ENCODE measurements at regions not wholly inside any gene's neighbourhood (a gene's known extent, or its start where the extent isn't known, plus 50 kb on each side); places are given as distances from the start of the nearest gene placed in this dataset.

DNA sequence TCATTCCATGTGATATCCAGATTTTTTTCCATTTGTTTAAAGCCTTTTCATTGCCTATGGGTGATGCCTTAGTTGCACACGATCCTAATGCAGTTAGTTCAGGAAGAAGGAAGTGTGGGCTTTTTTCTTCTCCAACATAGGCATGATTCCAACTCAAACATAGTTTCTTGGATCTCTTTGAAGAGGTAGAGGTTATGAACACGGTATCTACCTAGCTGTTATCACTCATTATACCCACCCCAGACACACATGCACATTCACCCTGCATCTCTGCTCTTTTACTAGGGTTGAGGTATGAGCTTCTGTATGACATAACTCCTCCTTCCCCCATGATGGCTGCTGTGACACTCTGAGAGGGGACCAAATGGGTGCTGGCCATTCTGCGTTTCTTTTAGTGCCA, 122.1 kb upstream of the ZNF648 start:
- no peak for TF ChIP-seq ZFX (IDR thresholded peaks at IDR 0.05; ENCODE audit: borderline replicate concordance)
- TF ChIP-seq, protein P1, sequence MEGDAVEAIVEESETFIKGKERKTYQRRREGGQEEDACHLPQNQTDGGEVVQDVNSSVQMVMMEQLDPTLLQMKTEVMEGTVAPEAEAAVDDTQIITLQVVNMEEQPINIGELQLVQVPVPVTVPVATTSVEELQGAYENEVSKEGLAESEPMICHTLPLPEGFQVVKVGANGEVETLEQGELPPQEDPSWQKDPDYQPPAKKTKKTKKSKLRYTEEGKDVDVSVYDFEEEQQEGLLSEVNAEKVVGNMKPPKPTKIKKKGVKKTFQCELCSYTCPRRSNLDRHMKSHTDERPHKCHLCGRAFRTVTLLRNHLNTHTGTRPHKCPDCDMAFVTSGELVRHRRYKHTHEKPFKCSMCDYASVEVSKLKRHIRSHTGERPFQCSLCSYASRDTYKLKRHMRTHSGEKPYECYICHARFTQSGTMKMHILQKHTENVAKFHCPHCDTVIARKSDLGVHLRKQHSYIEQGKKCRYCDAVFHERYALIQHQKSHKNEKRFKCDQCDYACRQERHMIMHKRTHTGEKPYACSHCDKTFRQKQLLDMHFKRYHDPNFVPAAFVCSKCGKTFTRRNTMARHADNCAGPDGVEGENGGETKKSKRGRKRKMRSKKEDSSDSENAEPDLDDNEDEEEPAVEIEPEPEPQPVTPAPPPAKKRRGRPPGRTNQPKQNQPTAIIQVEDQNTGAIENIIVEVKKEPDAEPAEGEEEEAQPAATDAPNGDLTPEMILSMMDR (IDR thresholded peaks at IDR 0.05), result no peak
- H3K27ac ChIP-seq, result no peak overlapping the region

DNA sequence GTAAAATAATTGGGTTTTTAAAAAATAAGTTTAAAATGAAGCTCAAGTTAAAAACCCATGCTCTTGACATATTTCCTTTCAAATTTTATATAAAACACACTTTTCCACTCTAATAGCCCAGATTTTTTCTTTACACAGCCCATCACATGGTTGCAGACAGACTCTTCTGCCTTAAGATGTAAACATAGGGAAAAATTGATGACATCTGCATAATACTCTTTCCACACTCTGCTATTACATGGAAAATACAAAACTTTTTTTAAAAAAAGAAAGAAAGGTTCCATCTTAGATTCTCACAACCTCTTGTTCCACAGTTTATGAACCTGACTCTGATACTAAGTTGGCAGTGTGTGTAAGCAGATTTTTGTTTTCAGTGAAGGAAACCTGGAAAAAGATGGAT, 120.8 kb upstream of the ZNF648 start:
- TF ChIP-seq, protein P1 (IDR thresholded peaks at IDR 0.05), result no peak
- no peak for TF ChIP-seq ZFX (IDR thresholded peaks at IDR 0.05; ENCODE audit: borderline replicate concordance)
- H3K27ac ChIP-seq, result no peak overlapping the region

DNA sequence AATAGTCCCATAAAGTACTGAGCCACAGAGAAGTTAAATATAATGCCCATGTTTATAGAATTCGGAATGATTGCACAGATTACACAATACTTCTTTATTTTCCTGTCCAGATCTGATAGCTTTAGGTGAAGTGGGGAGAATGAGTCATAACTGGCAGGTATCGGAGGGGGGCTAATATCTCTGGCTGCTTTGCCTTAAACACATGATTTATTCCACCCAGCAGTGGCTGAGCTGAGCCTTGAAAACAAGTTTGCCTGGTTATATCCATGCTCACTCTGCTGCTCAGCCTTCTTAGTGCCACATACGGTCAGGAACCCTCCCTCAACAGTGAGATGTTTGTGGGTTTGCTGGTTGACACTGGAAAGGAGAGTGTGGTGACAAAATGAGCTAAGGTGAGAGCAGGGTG, 119.7 kb upstream of the ZNF648 start:
- TF ChIP-seq, protein P1 (IDR thresholded peaks at IDR 0.05), result no peak
- TF ChIP-seq ZFX (IDR thresholded peaks at IDR 0.05; ENCODE audit: borderline replicate concordance), result no peak
- no peak overlapping the region for H3K27ac ChIP-seq

DNA sequence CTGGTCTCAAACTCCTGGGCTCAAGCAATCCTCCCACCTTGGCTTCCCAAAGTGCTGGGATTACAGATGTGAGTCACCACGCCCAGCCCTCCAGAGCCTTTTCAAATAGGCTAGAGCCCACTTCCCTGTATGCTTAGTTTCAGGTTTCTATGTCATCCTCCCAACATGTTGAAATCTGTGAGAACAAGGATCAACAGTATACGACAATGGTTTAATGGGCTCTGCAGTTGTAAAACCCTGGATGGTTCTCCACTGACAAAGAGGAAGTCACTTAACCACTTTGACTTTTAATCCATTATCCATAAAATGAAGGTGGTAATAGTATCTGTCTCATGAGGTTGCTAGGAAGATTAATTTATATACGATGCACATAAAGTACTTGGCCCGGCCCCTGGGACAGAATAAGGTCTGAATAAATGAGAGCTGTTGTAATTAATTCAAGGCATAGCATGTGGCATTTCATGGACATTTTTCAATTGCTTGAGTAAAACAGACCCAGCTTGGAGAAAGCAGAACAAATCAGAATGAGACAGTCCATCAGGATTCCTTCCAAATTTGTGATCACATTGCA, 113.9 kb upstream of the ZNF648 start:
- no peak overlapping the region for H3K27ac ChIP-seq
- TF ChIP-seq ZFX (IDR thresholded peaks at IDR 0.05; ENCODE audit: borderline replicate concordance), result no peak
- TF ChIP-seq, protein P1 (IDR thresholded peaks at IDR 0.05), result no peak

DNA sequence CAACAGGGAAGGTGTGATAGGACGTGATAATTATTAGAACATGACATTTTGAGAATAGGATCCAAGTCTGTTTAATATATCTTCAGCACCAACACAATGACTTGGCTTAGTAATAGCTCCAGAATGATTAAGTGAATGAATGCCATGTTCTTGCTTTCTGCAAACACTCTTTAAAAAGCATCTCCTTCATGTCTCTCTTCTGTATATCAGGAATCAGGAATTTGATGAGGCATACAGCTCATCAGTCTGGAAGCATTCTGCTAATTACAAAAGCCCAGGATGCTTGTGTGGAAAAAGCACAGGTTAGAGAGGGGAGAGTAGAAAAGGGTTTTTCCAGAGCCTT, 113.0 kb upstream of the ZNF648 start:
- no peak overlapping the region for H3K27ac ChIP-seq
- TF ChIP-seq, protein P1 (IDR thresholded peaks at IDR 0.05), result no peak
- no peak for TF ChIP-seq ZFX (IDR thresholded peaks at IDR 0.05; ENCODE audit: borderline replicate concordance)

DNA sequence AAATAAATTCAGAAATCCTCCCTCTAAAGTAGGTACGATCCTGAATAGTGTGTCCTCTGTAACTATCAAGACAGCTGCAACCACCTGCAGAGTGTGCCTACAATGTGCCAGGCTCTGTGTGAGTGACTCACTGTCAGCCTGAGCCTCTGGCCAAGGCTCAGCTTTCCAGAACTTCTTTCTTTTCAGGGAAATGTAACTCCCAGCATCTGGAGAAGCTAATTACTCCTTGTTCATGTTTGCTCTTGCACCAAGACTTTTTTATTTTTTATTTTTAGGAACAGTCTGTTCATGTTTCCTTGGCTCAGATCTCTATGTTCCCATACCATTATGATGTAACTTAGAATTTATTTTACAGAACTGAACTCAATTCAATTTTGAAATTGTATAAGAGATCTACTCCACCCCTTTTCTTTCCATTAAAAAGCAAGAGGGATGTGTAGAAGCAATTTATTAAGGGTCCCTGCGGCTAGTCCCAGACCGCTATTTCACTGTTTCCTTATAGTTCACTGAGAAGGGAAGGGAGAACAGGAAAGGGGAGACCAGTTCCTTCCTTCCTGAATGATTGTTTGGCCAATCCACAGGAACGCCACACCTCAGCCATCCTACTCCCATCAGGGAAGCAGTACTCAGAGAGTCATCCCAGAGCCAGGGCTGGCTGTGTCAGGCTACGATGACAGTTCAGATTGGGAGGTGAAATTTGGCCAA, 112.4 kb upstream of the ZNF648 start:
- TF ChIP-seq, protein P1 (IDR thresholded peaks at IDR 0.05), result no peak
- TF ChIP-seq ZFX (IDR thresholded peaks at IDR 0.05; ENCODE audit: borderline replicate concordance), result no peak

DNA sequence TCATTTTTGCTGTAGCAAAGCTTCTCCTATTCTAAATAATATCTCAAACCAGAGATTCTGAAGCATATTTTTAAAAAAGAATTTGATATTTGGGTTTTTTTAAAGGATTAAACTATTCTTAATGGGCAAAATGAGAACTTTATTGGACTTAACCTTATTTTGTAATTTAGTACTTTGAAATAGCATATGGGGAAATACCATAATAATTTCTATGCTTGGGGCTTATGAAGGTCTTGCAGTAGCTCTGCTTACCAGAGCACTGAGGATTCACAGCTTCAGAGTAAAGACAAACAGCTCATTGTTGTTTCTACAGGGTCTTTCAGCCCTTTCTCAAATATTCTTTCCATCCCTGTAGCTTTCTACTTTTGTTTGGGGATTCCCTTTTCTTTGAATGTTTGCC, 111.2 kb upstream of the ZNF648 start:
- TF ChIP-seq, protein P1 (IDR thresholded peaks at IDR 0.05), result no peak
- TF ChIP-seq ZFX (IDR thresholded peaks at IDR 0.05; ENCODE audit: borderline replicate concordance), result no peak
- H3K27ac ChIP-seq, result no peak overlapping the region

More for the DNA sequence above, 112.4 kb upstream of the ZNF648 start:
- no peak overlapping the region for H3K27ac ChIP-seq
